ENCODE measurements at regions not wholly inside any gene's neighbourhood (a gene's known extent, or its start where the extent isn't known, plus 50 kb on each side); places are given as distances from the start of the nearest gene placed in this dataset.
"Not testable (repeated sequence)": the region's sequence is repeated elsewhere in the genome, so short reads cannot be mapped to it uniquely, and the experiment has no call there.

- no peak for TF ChIP-seq CTCF (conservative IDR thresholded peaks at IDR 0.05; ENCODE audit: control insufficient read depth, insufficient read depth, low read depth, low read length)
- no peak overlapping the region for H3K4me3 ChIP-seq (ENCODE audit: control insufficient read depth, low read depth, low read length)
- DNase-seq (ENCODE audit: low read depth): peak; percentile 57
These were observed 629.3 kb upstream of the ST8SIA4 start for GRCh38 chr5:101532430-101532829.

GRCh38 chr5:101531026-101531425 is 627.9 kb upstream of the ST8SIA4 start:
- no peak for TF ChIP-seq CTCF (conservative IDR thresholded peaks at IDR 0.05; ENCODE audit: control insufficient read depth, insufficient read depth, low read depth, low read length)
- DNase-seq (ENCODE audit: low read depth): peak; percentile 3

GRCh38 chr5:101529094-101529493 is 626.0 kb upstream of the ST8SIA4 start:
- H3K4me3 ChIP-seq (ENCODE audit: control insufficient read depth, low read depth, low read length); DNase-seq (ENCODE audit: low read depth): not testable (repeated sequence)

More at GRCh38 chr5:101531026-101531425, 627.9 kb upstream of the ST8SIA4 start:
- H3K4me3 ChIP-seq (ENCODE audit: control insufficient read depth, low read depth, low read length): no peak overlapping the region

GRCh38 chr5:101520417-101520816 is 617.3 kb upstream of the ST8SIA4 start:
- TF ChIP-seq CTCF (conservative IDR thresholded peaks at IDR 0.05; ENCODE audit: control insufficient read depth, insufficient read depth, low read depth, low read length): no peak
- no peak for DNase-seq (ENCODE audit: low read depth)
- no peak overlapping the region for H3K4me3 ChIP-seq (ENCODE audit: control insufficient read depth, low read depth, low read length)

GRCh38 chr5:101517795-101518194 is 614.7 kb upstream of the ST8SIA4 start:
- DNase-seq (ENCODE audit: low read depth): no peak
- H3K4me3 ChIP-seq (ENCODE audit: control insufficient read depth, low read depth, low read length): no peak overlapping the region
- TF ChIP-seq CTCF (conservative IDR thresholded peaks at IDR 0.05; ENCODE audit: control insufficient read depth, insufficient read depth, low read depth, low read length): no peak

- TF ChIP-seq CTCF (conservative IDR thresholded peaks at IDR 0.05; ENCODE audit: control insufficient read depth, insufficient read depth, low read depth, low read length): no peak
- no peak for DNase-seq (ENCODE audit: low read depth)
- no peak overlapping the region for H3K4me3 ChIP-seq (ENCODE audit: control insufficient read depth, low read depth, low read length)
These were observed 612.6 kb upstream of the ST8SIA4 start for GRCh38 chr5:101515721-101516120.

GRCh38 chr5:101505891-101506570 is 602.9 kb upstream of the ST8SIA4 start:
- DNase-seq (ENCODE audit: low read depth): no peak
- no peak for TF ChIP-seq CTCF (conservative IDR thresholded peaks at IDR 0.05; ENCODE audit: control insufficient read depth, insufficient read depth, low read depth, low read length)
- no peak overlapping the region for H3K4me3 ChIP-seq (ENCODE audit: control insufficient read depth, low read depth, low read length)

Data from fibroblast of mammary gland (primary cell).